ENCODE measurements at regions not wholly inside any gene's neighbourhood (a gene's known extent, or its start where the extent isn't known, plus 50 kb on each side); places are given as distances from the start of the nearest gene placed in this dataset.
"Not testable (repeated sequence)": the region's sequence is repeated elsewhere in the genome, so short reads cannot be mapped to it uniquely, and the experiment has no call there.

DNA sequence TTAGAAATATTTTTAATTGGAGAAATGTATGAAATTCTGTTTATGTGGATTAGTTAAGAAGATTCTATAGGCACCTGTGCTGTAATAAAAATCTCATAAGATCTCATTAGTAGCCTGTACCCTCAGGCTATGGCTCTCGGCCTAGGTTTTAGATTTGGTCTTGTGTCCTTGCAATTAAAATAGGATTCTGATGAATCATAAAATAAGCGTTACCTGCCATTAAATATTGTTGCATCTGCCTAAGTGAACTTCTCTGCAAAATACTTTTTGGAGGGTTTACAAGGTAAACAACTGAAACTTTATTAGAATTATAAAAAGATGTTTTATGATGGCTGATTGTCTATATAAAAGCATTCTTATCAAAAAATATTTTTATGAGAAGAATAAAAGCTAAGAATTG is 804.1 kb upstream of the ANO3 start:
- FAIRE-seq, result no peak

DNA sequence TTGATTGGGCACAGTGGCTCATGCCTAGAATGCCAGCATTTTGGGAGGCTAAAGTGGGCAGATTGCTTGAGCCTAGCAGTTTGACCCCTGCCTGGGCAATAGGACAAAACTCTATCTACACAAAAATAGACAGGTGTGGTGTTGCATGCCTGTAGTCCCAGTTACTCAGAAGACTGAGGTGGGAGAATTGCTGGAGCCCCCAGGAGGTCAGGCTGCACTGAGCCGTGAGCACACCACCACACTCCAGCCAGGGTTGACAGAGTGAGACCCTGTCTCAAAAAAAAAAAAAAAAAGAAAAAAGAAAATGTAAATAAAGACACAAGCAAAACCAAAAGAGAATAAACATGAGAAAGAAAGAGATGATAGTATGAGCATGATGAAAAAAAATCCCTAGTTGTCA is 802.4 kb upstream of the ANO3 start:
- no peak for FAIRE-seq

DNA sequence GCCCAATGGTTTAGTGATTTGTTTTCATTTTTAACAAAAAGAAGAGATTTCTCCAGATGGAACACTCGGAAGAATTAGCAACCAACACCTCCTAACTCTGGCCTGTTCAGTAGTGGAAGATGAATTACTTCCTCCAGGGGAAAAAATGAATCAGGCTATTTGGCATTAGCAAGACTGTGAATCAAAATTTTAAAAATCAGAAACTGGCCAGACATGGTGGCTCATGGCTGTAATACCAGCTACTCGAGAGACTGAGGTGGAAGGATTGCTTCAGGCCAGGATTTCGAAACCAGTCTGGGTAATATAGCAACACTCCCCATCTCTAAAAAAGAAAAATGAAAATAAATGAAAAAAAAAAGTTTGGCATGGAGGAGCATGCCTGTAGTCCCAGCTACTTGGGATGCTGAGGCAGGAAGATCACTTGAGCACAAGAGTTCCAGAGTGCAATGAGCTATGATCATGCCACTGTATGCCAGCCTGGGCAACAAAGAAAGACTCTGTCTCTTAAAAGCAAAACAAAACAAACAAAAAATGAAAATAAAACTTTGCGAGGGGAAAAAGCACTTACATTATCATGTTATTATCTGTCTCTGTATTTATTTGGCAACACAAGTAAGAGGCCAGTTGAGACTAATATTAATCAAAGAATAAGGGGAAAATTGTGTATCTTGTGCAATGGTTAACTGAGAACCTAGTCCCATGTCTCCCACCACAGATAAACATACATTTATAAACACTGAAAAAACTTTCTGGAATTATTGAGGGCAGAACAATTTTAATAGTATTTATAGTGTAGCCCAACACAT is 796.3 kb upstream of the ANO3 start:
- FAIRE-seq, result no peak

DNA sequence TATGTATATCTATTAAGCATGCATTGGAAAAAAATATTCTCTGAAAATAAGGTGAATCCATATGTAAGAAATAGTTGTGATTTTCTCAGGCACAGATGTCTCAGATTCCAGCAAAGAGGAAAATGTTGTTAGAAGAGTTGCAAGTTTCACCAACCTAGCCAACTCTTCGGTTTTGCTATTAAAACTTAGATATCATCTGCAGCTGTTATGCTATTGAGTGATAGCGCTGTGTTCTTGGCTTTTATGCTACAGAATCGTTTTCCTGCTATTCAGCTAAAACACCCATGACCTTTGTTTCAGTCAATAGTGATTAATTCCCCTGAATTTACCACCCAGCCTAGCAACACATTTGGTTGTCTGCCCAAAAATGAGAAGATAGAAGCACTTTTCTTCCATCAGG is 795.6 kb upstream of the ANO3 start:
- peak; percentile 41 for FAIRE-seq

DNA sequence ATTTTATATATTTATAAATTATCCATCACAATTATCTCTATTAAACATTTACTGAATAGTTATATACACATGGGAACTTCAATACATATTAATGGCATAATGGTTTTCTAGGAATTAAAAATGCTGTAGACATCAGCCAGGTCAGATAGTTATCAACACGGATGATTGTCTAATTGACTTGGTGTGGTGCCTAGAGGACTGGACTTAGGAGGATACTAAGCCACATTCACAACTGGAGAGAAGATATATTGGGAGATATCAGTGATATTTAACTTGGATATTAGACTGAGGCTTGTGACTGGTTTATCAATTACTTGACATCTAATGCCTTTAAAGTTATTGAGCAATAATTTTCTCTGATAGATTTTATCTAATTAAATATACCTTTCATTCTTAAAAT is 794.5 kb upstream of the ANO3 start:
- FAIRE-seq, result peak; percentile 49

DNA sequence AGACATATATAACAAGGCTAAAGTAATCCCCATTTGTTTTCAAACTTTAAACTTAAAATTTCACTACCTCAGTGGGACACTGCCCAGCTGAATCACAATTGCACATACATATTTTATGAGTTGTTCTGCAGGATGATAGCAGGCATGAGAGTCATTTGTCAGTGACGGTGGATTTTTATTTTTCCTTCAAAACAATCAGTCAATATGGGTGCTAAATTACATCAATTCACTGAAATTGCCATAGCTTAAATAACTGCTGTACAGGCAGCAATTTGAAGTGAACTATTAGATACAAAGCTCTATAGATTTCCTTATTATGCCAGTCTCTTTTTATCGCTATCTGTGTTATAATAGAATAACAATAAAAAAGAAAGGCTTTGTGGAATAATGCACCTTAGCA is 784.6 kb upstream of the ANO3 start:
- FAIRE-seq, result no peak

DNA sequence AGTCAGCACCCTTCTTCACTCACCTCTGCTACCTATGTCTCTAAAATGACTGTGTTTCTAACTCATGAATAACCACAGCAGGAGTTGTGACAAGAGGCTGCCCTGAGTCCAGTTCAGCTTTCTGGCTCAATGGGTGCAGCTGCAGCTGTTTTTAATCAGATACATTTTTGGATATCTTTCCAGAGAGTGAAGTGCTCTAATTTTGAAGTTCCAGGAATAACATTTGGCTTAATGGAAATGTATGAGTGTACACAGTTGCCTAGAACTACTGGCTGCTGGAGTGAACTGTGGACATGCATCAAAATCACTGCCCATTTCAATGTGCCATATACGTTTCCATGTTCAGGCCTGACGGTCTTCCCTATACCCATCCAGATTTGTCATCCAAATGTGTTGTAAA is 769.5 kb upstream of the ANO3 start:
- FAIRE-seq, result no peak

DNA sequence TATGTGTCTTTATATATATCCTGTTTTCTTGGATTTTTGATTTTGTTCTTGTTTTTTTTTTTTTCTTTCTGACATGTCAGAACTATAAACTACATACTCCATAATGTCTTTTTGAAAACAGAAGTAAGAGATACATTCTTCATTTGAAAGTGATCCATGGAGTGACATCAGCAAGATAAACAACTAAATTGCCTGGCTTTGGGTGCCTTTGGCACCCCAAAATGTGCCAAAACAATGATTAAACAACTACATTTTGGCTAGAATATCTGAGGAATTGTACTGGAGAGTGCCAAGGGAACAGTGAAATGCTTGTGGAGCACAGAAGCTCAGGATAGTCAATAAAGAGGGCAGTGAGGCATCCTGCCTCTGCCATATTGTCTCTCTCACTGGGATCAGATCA is 766.1 kb upstream of the ANO3 start:
- no peak for FAIRE-seq

DNA sequence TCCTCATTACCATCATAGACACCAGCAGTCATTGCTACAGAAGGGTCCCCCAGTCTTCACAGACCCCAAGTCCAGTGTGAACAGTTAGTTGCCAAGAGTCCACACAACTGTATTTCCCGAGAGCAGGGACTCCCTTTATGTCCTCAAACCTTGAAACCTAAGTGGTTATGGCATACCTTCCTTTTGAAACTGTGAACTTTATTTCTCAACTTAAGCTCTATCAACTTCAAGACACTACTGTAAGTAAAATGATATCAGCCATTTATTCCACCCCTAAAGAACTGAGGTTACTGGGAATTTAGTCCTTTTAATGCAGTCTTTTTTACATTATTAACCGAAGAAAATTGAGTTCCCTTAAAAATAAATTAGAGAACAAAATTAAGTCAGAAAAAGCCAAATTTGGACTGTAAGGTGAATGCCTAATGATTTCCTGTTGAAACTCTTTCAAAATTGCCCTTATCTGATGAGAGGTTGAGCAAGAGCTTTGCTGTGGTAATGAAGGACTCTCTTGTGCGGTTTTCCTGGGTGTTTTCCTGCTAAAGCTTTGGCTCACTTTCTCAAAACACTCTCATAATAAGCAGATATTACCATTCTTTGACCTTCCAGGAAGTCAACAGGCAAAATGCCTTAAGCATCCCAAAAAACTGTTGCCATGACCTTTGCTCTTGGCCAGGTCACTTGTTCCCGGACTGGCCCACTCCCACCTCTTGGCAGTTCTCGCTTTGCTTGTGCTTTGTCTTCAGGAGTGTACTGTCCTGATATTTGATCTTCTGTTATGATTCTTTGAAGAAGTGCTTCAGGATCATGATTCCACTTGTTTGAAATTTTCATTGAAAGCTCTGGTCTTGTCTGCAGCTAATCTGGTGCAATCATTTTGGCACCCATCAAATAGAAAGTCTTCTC is 765.4 kb upstream of the ANO3 start:
- FAIRE-seq, result no peak

DNA sequence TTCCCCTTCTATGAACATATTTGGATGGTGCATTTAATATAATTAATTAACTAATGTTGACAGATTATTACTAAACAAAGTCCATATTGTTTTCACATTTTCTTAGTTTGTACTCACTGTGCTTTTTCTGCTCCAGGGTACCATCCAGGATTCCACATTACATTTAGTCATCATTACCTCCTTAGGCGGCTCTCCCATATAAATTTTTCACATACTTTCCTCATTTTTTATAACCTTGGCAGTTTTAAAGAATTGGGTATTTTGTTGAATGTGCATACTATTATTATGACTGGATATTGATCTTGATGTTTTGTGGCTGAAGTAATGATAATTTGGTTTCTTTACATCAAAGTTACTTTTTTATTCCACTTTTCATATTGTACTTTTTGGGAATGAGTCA is 755.6 kb upstream of the ANO3 start:
- FAIRE-seq, result no peak

DNA sequence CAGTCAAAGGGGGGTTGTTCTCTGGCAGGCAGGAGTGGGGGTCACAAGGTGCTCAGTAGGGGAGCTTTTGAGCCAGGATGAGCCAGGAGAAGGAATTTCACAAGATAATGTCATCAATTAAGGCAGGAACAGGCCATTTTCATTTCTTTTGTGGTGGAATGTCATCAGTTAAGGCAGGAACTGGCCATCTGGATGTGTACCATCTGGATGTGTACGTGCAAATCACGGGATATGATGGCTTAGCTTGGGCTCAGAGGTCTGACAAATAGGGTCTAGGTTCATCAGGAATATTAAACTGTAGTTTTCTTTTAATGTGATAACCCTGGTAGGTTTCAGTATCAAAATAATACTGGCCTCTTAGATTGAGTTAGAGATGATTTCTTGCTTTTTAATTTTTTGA is 752.4 kb upstream of the ANO3 start:
- FAIRE-seq, result not testable (repeated sequence)

DNA sequence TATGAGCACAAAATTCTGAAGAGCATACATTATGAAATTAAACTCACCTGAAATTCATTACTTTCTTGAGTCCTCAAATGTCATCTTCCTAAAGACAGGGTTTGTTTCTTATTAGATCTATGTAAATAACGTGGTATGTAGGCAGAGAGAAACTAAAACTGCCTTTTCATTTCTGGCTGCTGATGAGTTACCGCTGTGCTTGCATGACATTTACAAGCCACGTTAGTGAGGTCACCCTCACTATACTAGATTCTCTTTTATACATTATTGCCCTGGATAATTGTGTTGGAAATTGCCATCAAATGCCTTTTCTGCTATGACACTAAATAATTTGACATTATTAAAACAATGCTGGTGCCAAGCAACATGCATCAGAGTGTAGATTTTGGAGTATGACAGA is 748.3 kb upstream of the ANO3 start:
- FAIRE-seq, result no peak

DNA sequence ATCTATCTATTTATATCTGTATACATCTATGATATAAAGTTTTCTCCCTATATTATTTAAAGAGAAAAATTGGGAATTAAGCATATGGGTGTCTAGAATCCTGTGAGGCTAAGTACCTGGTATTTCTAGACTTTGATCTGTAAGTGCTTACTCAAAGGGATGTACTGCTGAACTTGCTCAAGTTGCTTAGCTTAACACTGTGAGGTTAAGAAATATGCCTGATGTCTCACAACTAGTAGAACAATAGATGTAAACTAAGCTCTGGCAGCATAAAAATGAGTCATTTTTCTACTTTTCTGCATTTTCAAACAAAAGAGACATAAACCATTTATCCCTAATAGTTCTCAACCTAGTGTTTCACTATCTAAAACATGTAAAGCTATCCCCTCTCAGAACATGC is 744.4 kb upstream of the ANO3 start:
- no peak for FAIRE-seq

DNA sequence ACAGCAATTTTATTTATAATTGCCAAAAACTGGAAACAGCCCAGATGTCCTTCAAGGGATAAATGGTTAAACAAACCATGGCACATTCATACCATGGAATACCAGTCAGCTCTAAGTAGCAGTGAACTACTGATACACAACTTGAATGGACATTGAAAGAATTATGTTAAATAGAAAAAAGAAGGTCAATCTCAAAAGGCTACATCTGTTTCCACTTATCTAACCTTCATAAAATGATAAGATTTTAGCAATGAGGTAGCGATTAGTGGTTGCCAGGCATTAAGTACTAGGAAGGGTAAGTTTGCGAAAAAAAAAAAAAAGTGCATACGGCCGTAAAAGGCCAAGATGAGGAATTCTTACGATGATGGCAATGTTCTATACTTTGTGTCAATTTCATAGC is 738.7 kb upstream of the ANO3 start:
- no peak for FAIRE-seq

DNA sequence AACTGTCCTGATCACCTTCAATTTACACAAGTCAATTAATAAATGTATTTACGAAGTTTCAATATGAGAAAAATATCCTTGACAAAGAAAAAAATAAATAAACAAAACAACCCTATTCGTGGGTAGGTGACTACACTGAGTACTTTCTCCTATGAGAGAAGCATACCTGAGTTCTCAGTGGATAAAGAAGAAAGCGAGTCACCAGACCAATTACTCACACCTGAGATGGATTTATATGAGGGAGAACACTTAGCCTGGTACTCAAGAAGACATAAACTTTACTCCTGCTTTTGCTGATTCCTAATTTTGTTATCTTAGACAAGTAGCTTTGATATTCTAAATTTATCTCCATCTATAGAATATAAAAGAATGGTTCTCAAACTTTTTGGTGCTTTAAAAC is 735.2 kb upstream of the ANO3 start:
- no peak for FAIRE-seq

DNA sequence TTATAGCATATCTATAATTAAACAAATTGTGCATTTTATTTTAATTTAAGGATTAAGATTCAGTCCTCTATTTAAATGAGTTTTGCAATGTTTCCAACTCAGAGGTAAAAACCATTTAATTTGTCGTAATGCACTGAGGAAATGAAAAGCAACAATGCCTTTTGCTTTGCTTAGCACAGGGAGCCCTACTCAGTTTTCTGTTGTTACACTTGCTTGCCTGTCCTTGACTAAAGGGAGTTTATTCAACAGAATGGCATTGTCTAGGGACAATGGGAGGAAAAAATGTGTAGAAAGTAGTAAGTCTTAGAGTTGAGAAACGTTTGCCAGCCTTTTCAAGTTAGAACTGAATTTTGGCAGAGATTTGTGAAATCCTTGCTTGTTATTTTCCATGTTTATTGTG is 734.2 kb upstream of the ANO3 start:
- no peak for FAIRE-seq

DNA sequence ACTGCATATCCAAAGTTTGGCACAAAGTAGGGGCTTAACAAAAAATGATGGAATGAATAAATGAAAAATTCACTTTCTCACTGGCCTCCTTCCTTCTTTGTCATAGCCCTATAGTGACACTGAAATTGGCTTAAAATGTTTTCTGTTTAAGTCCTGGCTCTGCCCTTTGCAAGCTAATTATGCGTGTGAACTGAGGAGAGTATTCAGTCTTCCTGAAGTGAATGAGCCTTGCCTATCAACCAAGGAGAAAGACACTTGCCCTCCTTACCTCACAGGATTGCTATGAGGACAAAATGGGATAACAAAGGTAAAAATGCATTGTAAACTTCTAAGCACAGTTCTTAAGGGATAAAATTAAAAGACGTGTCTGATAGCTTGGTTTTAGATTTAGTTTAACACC is 729.8 kb upstream of the ANO3 start:
- FAIRE-seq, result no peak

DNA sequence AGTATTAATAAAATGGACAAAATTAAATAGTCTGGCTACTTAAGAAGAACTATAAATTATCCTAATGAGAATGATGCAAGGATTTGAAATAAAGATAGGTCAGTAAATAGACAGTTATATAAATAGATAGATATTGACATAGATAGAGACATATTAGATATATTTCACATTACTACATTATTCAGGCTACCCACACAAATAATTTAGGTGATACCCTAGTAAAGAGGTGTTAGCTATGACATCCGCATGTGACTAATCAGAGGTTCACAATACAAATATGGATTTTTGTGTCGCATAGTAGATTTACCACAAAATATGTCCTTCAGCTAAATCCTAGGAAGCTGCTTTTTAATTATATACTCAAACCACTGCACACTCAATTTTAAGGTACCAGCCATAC is 729.0 kb upstream of the ANO3 start:
- no peak for FAIRE-seq

DNA sequence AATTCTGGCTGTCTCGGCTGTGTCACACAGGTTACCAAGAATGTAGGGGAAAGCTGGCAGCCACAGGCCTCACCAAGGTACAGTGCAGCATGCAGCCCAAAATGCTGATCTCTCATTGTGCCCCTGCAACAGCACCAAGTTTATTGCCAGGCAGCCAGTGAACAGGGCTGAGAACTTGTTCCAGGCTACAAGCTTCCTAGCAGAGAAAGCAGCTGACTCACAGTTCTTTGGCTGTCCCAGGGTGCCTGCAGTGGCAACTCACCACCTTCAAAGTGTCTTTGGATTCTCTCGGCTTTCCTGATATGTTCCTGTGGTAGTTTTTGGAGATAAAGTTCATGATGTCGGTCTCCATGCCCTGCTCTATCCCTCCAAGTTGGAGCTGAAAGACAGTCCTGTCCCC is 719.1 kb upstream of the ANO3 start:
- FAIRE-seq, result no peak

DNA sequence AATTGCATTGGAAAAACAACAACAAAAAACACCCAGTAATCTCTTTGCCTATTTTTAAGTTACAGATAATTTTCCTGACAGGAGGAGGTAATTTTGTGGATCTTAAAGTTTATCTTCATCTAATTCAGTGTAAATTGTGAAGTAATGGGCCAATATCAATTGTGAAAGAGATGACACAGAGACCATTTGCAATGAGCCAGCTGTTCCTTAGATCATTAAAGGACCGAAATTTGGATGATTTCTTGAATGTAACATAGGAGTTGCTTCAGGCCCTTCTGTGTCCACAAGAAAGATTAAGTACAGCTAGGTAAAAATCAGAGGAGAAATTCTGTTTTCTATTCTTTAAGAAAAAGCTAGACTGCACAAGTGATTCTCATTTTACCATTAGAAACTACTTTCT is 718.5 kb upstream of the ANO3 start:
- no peak for FAIRE-seq

DNA sequence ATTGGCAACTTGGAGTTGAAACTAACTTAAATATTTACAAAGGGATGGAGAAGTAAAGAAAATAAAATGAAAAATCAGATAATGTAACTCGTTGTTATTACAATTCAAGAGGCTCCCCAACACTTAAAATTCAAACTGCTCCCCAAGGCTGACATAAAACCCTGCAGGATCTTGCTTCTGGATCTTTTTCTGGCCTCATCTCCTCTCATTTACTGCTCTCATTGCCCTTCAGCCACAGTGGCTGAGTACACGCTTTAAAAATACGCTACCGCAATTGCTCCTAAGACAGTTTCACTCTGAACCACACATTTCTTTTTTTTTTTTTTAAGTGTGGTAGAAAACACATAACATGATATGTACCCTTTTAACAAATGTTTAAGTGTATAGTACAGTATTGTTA is 718.1 kb upstream of the ANO3 start:
- FAIRE-seq, result no peak

DNA sequence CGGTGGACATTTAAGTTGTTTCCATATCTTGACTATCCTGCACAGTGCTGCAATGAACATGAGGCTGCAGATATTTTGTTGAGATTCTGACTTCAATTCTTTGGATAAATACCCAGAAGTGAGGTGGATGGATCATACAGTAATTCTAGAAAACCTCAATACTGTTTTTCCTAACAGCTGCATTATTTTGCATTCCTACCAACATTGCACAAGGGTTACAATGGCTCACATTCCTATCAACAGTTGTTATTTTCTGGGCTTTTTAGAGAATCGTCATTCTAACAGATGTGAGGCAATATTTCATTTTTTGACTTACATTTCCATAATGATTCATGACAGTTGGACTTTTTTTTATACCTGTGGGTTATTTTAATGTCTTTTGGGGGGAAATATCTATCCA is 716.9 kb upstream of the ANO3 start:
- FAIRE-seq, result no peak

DNA sequence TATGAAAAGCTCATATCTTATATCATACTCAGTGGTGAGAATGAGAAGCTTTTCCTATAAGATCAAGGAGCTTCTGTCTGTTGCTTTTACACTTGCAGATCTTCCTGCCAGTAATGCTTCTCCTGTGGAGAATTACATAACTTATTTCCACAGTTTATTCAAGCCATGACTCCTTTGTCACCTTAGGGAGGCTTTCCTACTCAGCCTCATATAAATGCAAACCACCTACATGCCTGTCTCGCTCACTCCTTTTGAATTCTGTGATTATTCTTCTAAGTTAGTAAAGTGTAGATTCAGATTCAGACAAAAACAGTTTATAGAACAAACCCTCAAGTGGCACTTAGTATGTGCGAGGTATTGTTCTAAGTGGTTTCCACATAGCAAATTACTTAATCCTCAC is 716.1 kb upstream of the ANO3 start:
- no peak for FAIRE-seq

DNA sequence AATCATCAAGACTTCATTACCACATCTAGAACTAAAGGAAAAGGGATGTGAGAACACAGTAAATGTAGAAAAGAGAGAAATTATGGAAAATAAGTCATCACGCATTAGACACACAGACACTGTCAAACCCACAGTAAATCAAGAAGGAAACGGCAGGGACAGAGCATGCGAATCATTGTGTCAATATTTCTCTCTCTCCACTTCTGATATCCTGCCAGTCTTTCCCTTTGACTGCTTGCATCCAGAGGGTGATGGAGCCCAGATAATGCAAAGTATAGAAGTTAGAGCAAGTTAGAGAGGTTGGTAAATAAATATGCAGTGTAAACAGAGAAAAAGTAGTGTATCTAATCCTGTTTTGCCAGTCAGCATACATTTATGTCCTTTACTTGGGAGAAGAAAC is 706.8 kb upstream of the ANO3 start:
- FAIRE-seq, result no peak

DNA sequence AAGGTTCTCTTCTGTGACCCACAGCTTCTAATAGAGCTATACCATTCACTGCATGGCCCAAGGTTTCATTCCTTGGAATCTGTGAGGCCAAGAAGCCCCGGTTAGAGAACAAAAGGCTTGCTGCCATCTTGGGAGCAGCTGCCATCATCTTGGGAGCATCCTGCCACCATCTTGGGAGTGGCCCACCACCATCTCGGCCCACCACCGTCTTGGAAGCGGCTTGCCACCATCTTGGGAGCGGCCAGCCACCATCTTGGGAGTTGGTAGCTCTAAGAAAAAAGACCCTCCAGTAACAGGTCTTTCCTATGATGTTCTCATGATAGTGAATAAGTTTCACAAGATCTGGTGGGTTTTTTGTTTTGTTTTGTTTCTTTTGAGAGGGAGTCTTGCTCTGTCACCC is 703.9 kb upstream of the ANO3 start:
- no peak for FAIRE-seq

Measured in islet of Langerhans (tissue), 1 donor.